D341Med (cell line): ENCODE measurements at regions not wholly inside any gene's neighbourhood (a gene's known extent, or its start where the extent isn't known, plus 50 kb on each side); places are given as distances from the start of the nearest gene placed in this dataset.

Source experiments
- DNase-seq: peaks from one replicate; pipeline ENCODE4 v3.0.0; 2012; ENCODE audit warnings: low spot score

- DNase-seq: no peak
These were observed 149.8 kb upstream of the AKIRIN2 start for GRCh38 chr6:87851674-87852299.

GRCh38 chr6:87848616-87849015, 146.6 kb upstream of the AKIRIN2 start:
- DNase-seq: peak; percentile 36

GRCh38 chr6:87847830-87848210, 145.8 kb upstream of the AKIRIN2 start:
- no peak for DNase-seq

- no peak for DNase-seq
These were observed 145.2 kb upstream of the AKIRIN2 start for GRCh38 chr6:87847135-87847829.

GRCh38 chr6:87846434-87846833, 144.4 kb upstream of the AKIRIN2 start:
- no peak for DNase-seq

- DNase-seq: no peak
These were observed 138.3 kb upstream of the AKIRIN2 start for GRCh38 chr6:87840324-87840723.

- no peak for DNase-seq
These were observed 135.8 kb upstream of the AKIRIN2 start for GRCh38 chr6:87837876-87838275.

GRCh38 chr6:87837444-87837843, 135.4 kb upstream of the AKIRIN2 start:
- DNase-seq: no peak

- DNase-seq: no peak
These were observed 130.2 kb upstream of the AKIRIN2 start for GRCh38 chr6:87832025-87832825.

- DNase-seq: no peak
These were observed 128.9 kb upstream of the AKIRIN2 start for GRCh38 chr6:87830907-87831306.

GRCh38 chr6:87829622-87830121, 127.6 kb upstream of the AKIRIN2 start:
- DNase-seq: no peak

GRCh38 chr6:87828044-87828443, 126.0 kb upstream of the AKIRIN2 start:
- no peak for DNase-seq

GRCh38 chr6:87827346-87827745, 125.3 kb upstream of the AKIRIN2 start:
- no peak for DNase-seq

GRCh38 chr6:87826424-87826823, 124.4 kb upstream of the AKIRIN2 start:
- no peak for DNase-seq

- no peak for DNase-seq
These were observed 123.8 kb upstream of the AKIRIN2 start for GRCh38 chr6:87825821-87826221.

GRCh38 chr6:87824958-87825491, 123.0 kb upstream of the AKIRIN2 start:
- DNase-seq: no peak

- DNase-seq: no peak
These were observed 120.0 kb upstream of the AKIRIN2 start for GRCh38 chr6:87822011-87822410.

- DNase-seq: no peak
These were observed 118.4 kb upstream of the AKIRIN2 start for GRCh38 chr6:87820343-87820984.

- no peak for DNase-seq
These were observed 115.2 kb upstream of the AKIRIN2 start for GRCh38 chr6:87817183-87817582.

GRCh38 chr6:87815449-87815848, 113.4 kb upstream of the AKIRIN2 start:
- no peak for DNase-seq

GRCh38 chr6:87808005-87808757, 106.1 kb upstream of the AKIRIN2 start:
- no peak for DNase-seq
